ENCODE measurements at regions not wholly inside any gene's neighbourhood (a gene's known extent, or its start where the extent isn't known, plus 50 kb on each side); places are given as distances from the start of the nearest gene placed in this dataset.

GRCh38 chr7:97275475-97275874 is 158.0 kb downstream of the SDHAF3 start:
- TF ChIP-seq, protein P1, sequence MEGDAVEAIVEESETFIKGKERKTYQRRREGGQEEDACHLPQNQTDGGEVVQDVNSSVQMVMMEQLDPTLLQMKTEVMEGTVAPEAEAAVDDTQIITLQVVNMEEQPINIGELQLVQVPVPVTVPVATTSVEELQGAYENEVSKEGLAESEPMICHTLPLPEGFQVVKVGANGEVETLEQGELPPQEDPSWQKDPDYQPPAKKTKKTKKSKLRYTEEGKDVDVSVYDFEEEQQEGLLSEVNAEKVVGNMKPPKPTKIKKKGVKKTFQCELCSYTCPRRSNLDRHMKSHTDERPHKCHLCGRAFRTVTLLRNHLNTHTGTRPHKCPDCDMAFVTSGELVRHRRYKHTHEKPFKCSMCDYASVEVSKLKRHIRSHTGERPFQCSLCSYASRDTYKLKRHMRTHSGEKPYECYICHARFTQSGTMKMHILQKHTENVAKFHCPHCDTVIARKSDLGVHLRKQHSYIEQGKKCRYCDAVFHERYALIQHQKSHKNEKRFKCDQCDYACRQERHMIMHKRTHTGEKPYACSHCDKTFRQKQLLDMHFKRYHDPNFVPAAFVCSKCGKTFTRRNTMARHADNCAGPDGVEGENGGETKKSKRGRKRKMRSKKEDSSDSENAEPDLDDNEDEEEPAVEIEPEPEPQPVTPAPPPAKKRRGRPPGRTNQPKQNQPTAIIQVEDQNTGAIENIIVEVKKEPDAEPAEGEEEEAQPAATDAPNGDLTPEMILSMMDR (IDR thresholded peaks at IDR 0.05) = no peak
- Histone ChIP-seq H3K36me3 (no peaks in the 10 kb centered on the region), H3K9me3 (no peaks in the 10 kb centered on the region), H3K27ac (no peak overlapping the region), H3K4me1 (no peaks in the 10 kb centered on the region), H3K27me3 (no peaks in the 10 kb centered on the region), H3K4me3 (no peak overlapping the region)
- intact Hi-C loops (cut with DNase I; ENCODE audit: low total_unique reads) = no loop called here
- DNase-seq = no peak

DNA sequence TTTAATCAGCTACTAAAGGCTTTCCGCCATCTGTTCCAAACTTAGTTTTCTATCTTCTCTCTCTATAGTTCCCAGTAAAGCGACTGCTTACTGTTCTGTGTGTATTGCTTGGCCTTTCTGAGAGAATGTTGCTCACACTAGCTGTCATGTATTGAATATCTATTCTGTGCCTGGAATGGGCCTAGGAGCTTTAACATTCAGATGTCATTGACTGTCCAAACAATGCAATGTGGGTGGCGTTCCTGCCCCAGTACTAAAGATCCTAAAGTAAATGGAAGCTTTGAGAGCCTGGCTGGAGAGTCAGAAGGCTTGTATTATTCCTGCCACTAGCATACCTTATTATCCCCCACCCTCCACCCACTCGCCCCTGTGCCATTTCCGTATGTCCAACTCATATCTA is 163.5 kb downstream of the SDHAF3 start:
- H3K4me3 ChIP-seq = no peak overlapping the region
- DNase-seq = no peak
- TF ChIP-seq, protein P1 (IDR thresholded peaks at IDR 0.05) = no peak
- H3K36me3 ChIP-seq = no peaks in the 10 kb centered on the region
- H3K27ac ChIP-seq = no peak overlapping the region
- no peaks in the 10 kb centered on the region for H3K4me1 ChIP-seq
- H3K27me3 ChIP-seq = no peaks in the 10 kb centered on the region
- H3K9me3 ChIP-seq = no peaks in the 10 kb centered on the region
- intact Hi-C loops (cut with DNase I; ENCODE audit: low total_unique reads) = no loop called here

GRCh38 chr7:97285348-97285747 is 167.8 kb downstream of the SDHAF3 start:
- Histone ChIP-seq H3K36me3 (no peaks in the 10 kb centered on the region), H3K4me3 (no peak overlapping the region), H3K4me1 (no peaks in the 10 kb centered on the region), H3K27ac (no peak overlapping the region), H3K9me3 (peaks cover 0 to 7% (median 6%) of the 10 kb centered on the region in 3 donors), H3K27me3 (no peaks in the 10 kb centered on the region)
- intact Hi-C loops (cut with DNase I; ENCODE audit: low total_unique reads) = no loop called here
- DNase-seq = no peak
- TF ChIP-seq, protein P1 (IDR thresholded peaks at IDR 0.05) = no peak

DNA sequence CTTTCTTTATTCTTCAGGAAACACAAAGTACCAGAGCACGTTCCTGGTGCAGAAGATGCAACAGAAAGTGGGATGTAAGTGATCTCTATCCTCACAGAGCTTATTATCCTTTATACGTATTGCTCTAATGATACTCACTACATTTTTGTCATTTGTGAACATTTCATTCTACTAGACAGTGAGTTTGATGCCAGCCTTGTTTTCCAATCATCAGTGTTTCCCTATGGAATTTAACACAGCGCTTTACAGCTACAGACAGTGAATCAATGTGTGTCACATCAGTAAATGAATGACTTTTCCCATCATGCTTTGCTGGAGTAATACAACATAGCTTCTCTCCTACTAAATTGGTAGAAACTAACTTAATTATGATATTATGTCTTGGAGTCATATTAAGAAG is 175.5 kb downstream of the SDHAF3 start:
- TF ChIP-seq, protein P1 (IDR thresholded peaks at IDR 0.05) = no peak
- peaks cover 0 to 2% (median 1%) of the 10 kb centered on the region in 3 donors for H3K9me3 ChIP-seq
- no peak overlapping the region for H3K4me3 ChIP-seq
- no peaks in the 10 kb centered on the region for H3K36me3 ChIP-seq
- H3K27ac ChIP-seq = no peak overlapping the region
- H3K27me3 ChIP-seq = no peaks in the 10 kb centered on the region
- intact Hi-C loops (cut with DNase I; ENCODE audit: low total_unique reads) = no loop called here
- no peaks in the 10 kb centered on the region for H3K4me1 ChIP-seq
- no peak for DNase-seq

- no peak for DNase-seq
- Histone ChIP-seq H3K27ac (no peak overlapping the region), H3K4me1 (peaks cover 0 to 7% (median 0%) of the 10 kb centered on the region in 4 donors), H3K36me3 (no peaks in the 10 kb centered on the region), H3K27me3 (no peaks in the 10 kb centered on the region), H3K4me3 (no peak overlapping the region), H3K9me3 (no peaks in the 10 kb centered on the region)
- TF ChIP-seq, protein P1 (IDR thresholded peaks at IDR 0.05) = no peak
- intact Hi-C loops (cut with DNase I; ENCODE audit: low total_unique reads) = no loop called here
Observed at GRCh38 chr7:97298561-97298960, 181.1 kb downstream of the SDHAF3 start.

DNA sequence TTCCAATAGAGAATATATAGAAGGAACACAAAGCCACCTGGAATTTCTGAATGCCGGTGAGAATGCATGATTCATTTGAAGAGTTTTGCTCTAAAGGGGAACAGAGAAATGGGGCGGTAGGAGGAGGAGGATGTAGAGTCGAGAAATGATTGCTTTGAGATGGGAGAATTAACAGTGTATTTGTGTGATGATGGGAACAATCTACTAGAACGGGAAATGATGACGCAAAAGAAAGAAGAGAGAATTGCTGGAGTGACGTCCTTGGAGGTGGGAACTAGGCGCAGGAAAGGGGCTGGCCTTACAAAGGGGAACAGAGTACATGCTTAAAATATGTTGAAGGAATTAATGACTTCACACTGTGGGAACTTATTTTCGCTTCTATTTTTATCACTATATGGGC is 188.1 kb downstream of the SDHAF3 start:
- TF ChIP-seq, protein P1 (IDR thresholded peaks at IDR 0.05) = no peak
- H3K27ac ChIP-seq = no peak overlapping the region
- intact Hi-C loops (cut with DNase I; ENCODE audit: low total_unique reads) = no loop called here
- no peaks in the 10 kb centered on the region for H3K4me1 ChIP-seq
- no peaks in the 10 kb centered on the region for H3K36me3 ChIP-seq
- no peak overlapping the region for H3K4me3 ChIP-seq
- H3K9me3 ChIP-seq = no peaks in the 10 kb centered on the region
- no peaks in the 10 kb centered on the region for H3K27me3 ChIP-seq
- DNase-seq = no peak

All from tibial artery (tissue), 4 donors.